Stimulated activated naive B cell treated with anti-CD40 and anti-IgM and Interleukin-4, amounts not matched to agents 10 μg/mL and 1 μg/mL and 100 μg/mL, for 72 hours (primary cell): ENCODE measurements at regions not wholly inside any gene's neighbourhood (a gene's known extent, or its start where the extent isn't known, plus 50 kb on each side); places are given as distances from the start of the nearest gene placed in this dataset.
A peak's percentile ranks its signal among the peaks of the same experiment; 100 is the strongest.

Experiments
- ATAC-seq, 2 donors: fragments of 150-1000 bp; cut with Tn5 transposase; replicated peaks; 2 replicates each; pipeline ENCODE4 v1.10.0; 2021; ENCODE audit warnings: moderate library complexity in 1 of 2
- DNase-seq: peaks from one replicate; pipeline ENCODE4 v3.0.0; 2021
- H3K27ac Mint-ChIP-seq: one replicate; pipeline ENCODE4 v1.8.0; 2022; ENCODE audit warnings: mild to moderate bottlenecking, mixed read lengths
- H3K27me3 Mint-ChIP-seq, 2 donors: one replicate each; pipeline ENCODE4 v1.8.0; 2022; ENCODE audit warnings: mixed read lengths in 2 of 2
- H3K36me3 Mint-ChIP-seq, 2 donors: one replicate each; pipeline ENCODE4 v1.8.0; 2022; ENCODE audit warnings: mixed read lengths in 2 of 2, mild to moderate bottlenecking in 1 of 2
- H3K4me1 Mint-ChIP-seq, 2 donors: one replicate each; pipeline ENCODE4 v1.8.0; 2022; ENCODE audit warnings: mixed read lengths in 2 of 2, mild to moderate bottlenecking in 1 of 2
- H3K4me3 Mint-ChIP-seq, 2 donors: one replicate each; pipeline ENCODE4 v1.8.0; 2022; ENCODE audit warnings: mild to moderate bottlenecking in 2 of 2, mixed read lengths in 2 of 2, moderate library complexity in 1 of 2
- H3K9me3 Mint-ChIP-seq, 2 donors: one replicate each; pipeline ENCODE4 v1.8.0; 2022; ENCODE audit warnings: mixed read lengths in 2 of 2, mild to moderate bottlenecking in 1 of 2

- DNase-seq (no peak), ATAC-seq (no peak)
- Mint-ChIP-seq H3K4me1 (peaks cover 5 to 13% of the 10 kb centered on the region in 2 donors), H3K27me3 (peaks cover 7 to 11% of the 10 kb centered on the region in 2 donors), H3K36me3 (no peaks in the 10 kb centered on the region), H3K4me3 (no peak overlapping the region), H3K9me3 (peaks cover 0 to 2% of the 10 kb centered on the region in 2 donors), H3K27ac (no peak overlapping the region)
These were observed 426.7 kb upstream of the PKDCC start for GRCh38 chr2:41621095-41621494.

GRCh38 chr2:41621563-41621962 lies 426.3 kb upstream of the PKDCC start:
- no peak overlapping the region for H3K4me3 Mint-ChIP-seq
- H3K27ac Mint-ChIP-seq = no peak overlapping the region
- no peak for ATAC-seq
- no peak for DNase-seq
- H3K9me3 Mint-ChIP-seq = peaks cover 0 to 2% of the 10 kb centered on the region in 2 donors
- H3K27me3 Mint-ChIP-seq = peaks cover 7 to 11% of the 10 kb centered on the region in 2 donors
- H3K36me3 Mint-ChIP-seq = no peaks in the 10 kb centered on the region
- peaks cover 5 to 13% of the 10 kb centered on the region in 2 donors for H3K4me1 Mint-ChIP-seq

- DNase-seq (no peak), ATAC-seq (no peak)
- H3K4me1 Mint-ChIP-seq = peaks cover 2 to 8% of the 10 kb centered on the region in 2 donors
- no peak overlapping the region for H3K27ac Mint-ChIP-seq
- H3K36me3 Mint-ChIP-seq = no peaks in the 10 kb centered on the region
- H3K9me3 Mint-ChIP-seq = no peaks in the 10 kb centered on the region
- no peak overlapping the region for H3K4me3 Mint-ChIP-seq
- H3K27me3 Mint-ChIP-seq = peaks cover 7 to 11% of the 10 kb centered on the region in 2 donors
These were observed 425.5 kb upstream of the PKDCC start for GRCh38 chr2:41622301-41622700.

- Mint-ChIP-seq H3K36me3 (no peaks in the 10 kb centered on the region), H3K27ac (no peak overlapping the region), H3K9me3 (no peaks in the 10 kb centered on the region), H3K4me1 (peaks cover 2 to 5% of the 10 kb centered on the region in 2 donors), H3K4me3 (no peak overlapping the region), H3K27me3 (peaks cover 0 to 5% of the 10 kb centered on the region in 2 donors)
- ATAC-seq (no peak), DNase-seq (no peak)
These were observed 420.9 kb upstream of the PKDCC start for GRCh38 chr2:41626936-41627335.

GRCh38 chr2:41634686-41635085 lies 413.1 kb upstream of the PKDCC start:
- Mint-ChIP-seq H3K27me3 (peaks cover 10 to 13% of the 10 kb centered on the region in 2 donors), H3K4me1 (no peaks in the 10 kb centered on the region), H3K4me3 (no peak overlapping the region), H3K9me3 (peaks cover 0 to 3% of the 10 kb centered on the region in 2 donors), H3K27ac (no peak overlapping the region), H3K36me3 (peaks cover 0 to 3% of the 10 kb centered on the region in 2 donors)
- no peak for DNase-seq
- no peak for ATAC-seq

- no peak for ATAC-seq
- Mint-ChIP-seq H3K27ac (no peak overlapping the region), H3K9me3 (peaks cover 0 to 1% of the 10 kb centered on the region in 2 donors), H3K27me3 (no peaks in the 10 kb centered on the region), H3K4me1 (no peaks in the 10 kb centered on the region), H3K36me3 (no peaks in the 10 kb centered on the region), H3K4me3 (no peak overlapping the region)
- no peak for DNase-seq
These were observed 402.9 kb upstream of the PKDCC start for GRCh38 chr2:41644936-41645335.

GRCh38 chr2:41647468-41648050 lies 400.3 kb upstream of the PKDCC start:
- no peaks in the 10 kb centered on the region for H3K36me3 Mint-ChIP-seq
- no peak overlapping the region for H3K4me3 Mint-ChIP-seq
- H3K4me1 Mint-ChIP-seq = no peaks in the 10 kb centered on the region
- no peaks in the 10 kb centered on the region for H3K27me3 Mint-ChIP-seq
- ATAC-seq (no peak), DNase-seq (no peak)
- H3K27ac Mint-ChIP-seq = no peak overlapping the region
- no peaks in the 10 kb centered on the region for H3K9me3 Mint-ChIP-seq

- no peak for DNase-seq
- Mint-ChIP-seq H3K4me1 (no peaks in the 10 kb centered on the region), H3K9me3 (no peaks in the 10 kb centered on the region), H3K36me3 (no peaks in the 10 kb centered on the region), H3K4me3 (no peak overlapping the region), H3K27me3 (no peaks in the 10 kb centered on the region), H3K27ac (no peak overlapping the region)
- no peak for ATAC-seq
These were observed 390.6 kb upstream of the PKDCC start for GRCh38 chr2:41657226-41657625.

GRCh38 chr2:41659758-41660157 lies 388.1 kb upstream of the PKDCC start:
- ATAC-seq (no peak), DNase-seq (no peak)
- Mint-ChIP-seq H3K27me3 (no peaks in the 10 kb centered on the region), H3K4me1 (no peaks in the 10 kb centered on the region), H3K9me3 (no peaks in the 10 kb centered on the region), H3K4me3 (no peak overlapping the region), H3K36me3 (no peaks in the 10 kb centered on the region), H3K27ac (no peak overlapping the region)

GRCh38 chr2:41662461-41662860 lies 385.4 kb upstream of the PKDCC start:
- no peak for DNase-seq
- Mint-ChIP-seq H3K27ac (no peak overlapping the region), H3K27me3 (no peaks in the 10 kb centered on the region), H3K4me3 (no peak overlapping the region), H3K9me3 (peaks cover 0 to 2% of the 10 kb centered on the region in 2 donors), H3K36me3 (no peaks in the 10 kb centered on the region), H3K4me1 (no peaks in the 10 kb centered on the region)
- no peak for ATAC-seq

- H3K4me3 Mint-ChIP-seq = no peak overlapping the region
- no peaks in the 10 kb centered on the region for H3K27me3 Mint-ChIP-seq
- no peak overlapping the region for H3K27ac Mint-ChIP-seq
- no peaks in the 10 kb centered on the region for H3K36me3 Mint-ChIP-seq
- ATAC-seq (no peak), DNase-seq (no peak)
- peaks cover 0 to 5% of the 10 kb centered on the region in 2 donors for H3K4me1 Mint-ChIP-seq
- peaks cover 0 to 2% of the 10 kb centered on the region in 2 donors for H3K9me3 Mint-ChIP-seq
These were observed 384.8 kb upstream of the PKDCC start for GRCh38 chr2:41663056-41663455.

- H3K27ac Mint-ChIP-seq = no peak overlapping the region
- no peaks in the 10 kb centered on the region for H3K36me3 Mint-ChIP-seq
- H3K9me3 Mint-ChIP-seq = peaks cover 0 to 2% of the 10 kb centered on the region in 2 donors
- H3K4me3 Mint-ChIP-seq = no peak overlapping the region
- peaks cover 5 to 18% of the 10 kb centered on the region in 2 donors for H3K4me1 Mint-ChIP-seq
- DNase-seq (no peak), ATAC-seq (no peak)
- H3K27me3 Mint-ChIP-seq = peaks cover 0 to 5% of the 10 kb centered on the region in 2 donors
These were observed 379.3 kb upstream of the PKDCC start for GRCh38 chr2:41668529-41668928.

- H3K27ac Mint-ChIP-seq = no peak overlapping the region
- H3K36me3 Mint-ChIP-seq = no peaks in the 10 kb centered on the region
- H3K9me3 Mint-ChIP-seq = no peaks in the 10 kb centered on the region
- peaks cover 6 to 7% of the 10 kb centered on the region in 2 donors for H3K27me3 Mint-ChIP-seq
- no peak for ATAC-seq
- DNase-seq = no peak
- H3K4me1 Mint-ChIP-seq = peaks cover 0 to 1% of the 10 kb centered on the region in 2 donors
- no peak overlapping the region for H3K4me3 Mint-ChIP-seq
These were observed 369.2 kb upstream of the PKDCC start for GRCh38 chr2:41678639-41679038.

- Mint-ChIP-seq H3K9me3 (peaks cover 3 to 5% of the 10 kb centered on the region in 2 donors), H3K27me3 (peaks cover 7 to 16% of the 10 kb centered on the region in 2 donors), H3K4me1 (no peaks in the 10 kb centered on the region), H3K36me3 (no peaks in the 10 kb centered on the region), H3K27ac (no peak overlapping the region), H3K4me3 (no peak overlapping the region)
- ATAC-seq = no peak
- DNase-seq = no peak
These were observed 361.7 kb upstream of the PKDCC start for GRCh38 chr2:41686156-41686555.

- Mint-ChIP-seq H3K27me3 (no peaks in the 10 kb centered on the region), H3K36me3 (peaks cover 0 to 4% of the 10 kb centered on the region in 2 donors), H3K4me1 (peaks cover 2 to 17% of the 10 kb centered on the region in 2 donors), H3K4me3 (no peak overlapping the region), H3K27ac (no peak overlapping the region), H3K9me3 (peaks cover 0 to 1% of the 10 kb centered on the region in 2 donors)
- ATAC-seq (peak in 1 of 2 donors; percentile 34), DNase-seq (no peak)
These were observed 356.3 kb upstream of the PKDCC start for GRCh38 chr2:41691561-41691960.
